ENCODE measurements at regions not wholly inside any gene's neighbourhood (a gene's known extent, or its start where the extent isn't known, plus 50 kb on each side); places are given as distances from the start of the nearest gene placed in this dataset.
"Not testable (repeated sequence)": the region's sequence is repeated elsewhere in the genome, so short reads cannot be mapped to it uniquely, and the experiment has no call there.

DNA sequence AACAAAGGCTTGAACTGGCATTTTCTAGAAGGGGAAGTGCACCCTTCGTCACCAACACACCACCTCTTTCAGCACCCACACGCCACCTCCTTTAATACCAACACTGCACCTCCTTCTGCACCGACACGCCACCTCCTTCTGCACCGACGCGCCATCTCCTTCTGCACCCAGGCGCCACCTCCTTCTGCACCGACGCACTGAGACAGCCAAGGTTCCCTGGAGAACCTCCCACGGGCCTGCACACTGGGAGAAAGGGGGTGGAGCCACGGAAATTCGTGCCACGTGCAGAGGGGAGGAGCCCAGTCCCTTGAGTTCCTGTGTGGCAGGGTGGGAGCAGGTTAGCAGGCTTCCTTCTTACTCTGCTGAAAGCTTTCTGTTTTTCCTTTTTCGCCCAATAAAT is 327.9 kb upstream of the C1orf174 start:
- no peak for DNase-seq

DNA sequence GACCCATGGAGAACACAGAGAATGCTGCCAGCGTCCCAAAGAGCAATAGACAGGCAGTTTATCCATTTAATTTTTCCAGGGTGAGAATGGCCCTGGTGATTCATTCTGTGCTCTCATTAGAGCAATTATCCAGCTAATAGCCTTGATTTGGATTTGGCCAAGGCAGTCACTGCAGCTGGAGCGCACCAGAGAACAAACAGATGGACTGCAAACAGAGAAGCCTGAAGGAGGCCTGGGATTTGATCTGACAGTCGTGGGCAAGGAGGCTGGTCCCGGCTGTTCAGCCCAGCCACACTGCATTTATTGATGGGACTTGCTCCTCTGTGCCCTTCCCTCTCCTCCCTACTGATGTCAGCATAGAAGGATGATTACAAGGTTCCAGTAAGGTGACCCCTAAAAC is 353.9 kb upstream of the C1orf174 start:
- DNase-seq: no peak

- no peak for DNase-seq
Measured at GRCh38 chr1:4256351-4256750, 356.3 kb upstream of the C1orf174 start.

- DNase-seq: not testable (repeated sequence)
Measured at GRCh38 chr1:4258146-4258777, 358.2 kb upstream of the C1orf174 start.

- DNase-seq: no peak
Measured at GRCh38 chr1:4261327-4261726, 361.3 kb upstream of the C1orf174 start.

- no peak for DNase-seq
Measured at GRCh38 chr1:4262665-4263064, 362.6 kb upstream of the C1orf174 start.

- no peak for DNase-seq
Measured at GRCh38 chr1:4263699-4264098, 363.6 kb upstream of the C1orf174 start.

DNA sequence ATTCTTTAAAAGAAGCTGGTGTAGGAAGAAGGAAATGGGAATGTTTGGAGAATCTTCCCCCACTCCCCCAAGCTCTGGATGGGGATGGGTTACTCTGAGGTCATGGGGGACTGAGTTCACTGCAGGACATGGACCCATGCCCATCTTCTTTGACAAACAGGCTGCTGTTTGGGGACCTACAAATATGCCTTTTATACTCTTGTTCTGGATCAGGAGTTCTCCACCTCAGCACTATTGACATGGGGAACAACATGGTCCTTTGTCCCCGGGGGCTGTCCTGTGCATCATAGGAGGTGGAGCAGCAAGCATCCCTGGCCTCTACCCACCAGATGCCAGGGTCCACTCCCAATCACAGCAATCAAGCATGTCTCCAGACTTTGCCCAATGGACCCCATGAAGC is 365.8 kb upstream of the C1orf174 start:
- no peak for DNase-seq

GRCh38 chr1:4267381-4268261 is 367.5 kb upstream of the C1orf174 start:
- no peak for DNase-seq

GRCh38 chr1:4268262-4268888 is 368.3 kb upstream of the C1orf174 start:
- DNase-seq: no peak

GRCh38 chr1:4268889-4269284 is 368.8 kb upstream of the C1orf174 start:
- DNase-seq: no peak

- no peak for DNase-seq
Measured at GRCh38 chr1:4269330-4269729, 369.3 kb upstream of the C1orf174 start.

- DNase-seq: no peak
Measured at GRCh38 chr1:4269952-4270570, 370.0 kb upstream of the C1orf174 start.

DNA sequence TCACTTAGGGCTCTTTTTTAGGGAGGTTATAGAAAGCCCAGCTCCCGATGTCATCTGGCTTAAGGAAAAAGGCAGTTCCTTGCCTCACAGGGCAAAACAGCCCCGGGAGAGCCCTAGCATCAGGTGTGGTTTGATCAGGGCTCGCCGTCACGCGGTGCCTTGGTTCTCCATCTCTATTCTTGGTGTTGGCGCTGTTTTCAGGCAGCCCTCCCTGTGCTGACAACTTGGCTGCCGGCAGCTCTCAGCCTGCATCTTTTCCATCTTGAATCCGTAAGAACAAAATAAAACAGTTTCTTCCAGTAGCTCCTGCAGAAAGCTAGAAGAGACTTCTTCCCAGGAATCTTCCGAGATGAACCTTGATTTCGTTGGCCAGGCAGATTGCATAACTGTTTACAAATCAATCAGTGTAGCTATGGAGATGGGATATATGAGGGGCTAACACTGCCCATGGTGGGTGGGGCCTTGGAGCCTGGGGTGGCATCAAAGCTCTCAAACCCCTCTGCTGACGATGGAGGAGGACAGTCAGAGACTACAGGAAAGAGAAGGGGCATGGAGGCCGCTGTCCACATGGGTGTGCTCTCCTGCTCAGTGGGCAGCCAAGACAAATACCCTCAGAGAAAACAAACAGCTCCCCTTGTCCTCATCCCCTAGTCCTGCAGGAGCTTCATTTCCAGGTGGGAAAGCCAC is 370.7 kb upstream of the C1orf174 start:
- DNase-seq: no peak

DNA sequence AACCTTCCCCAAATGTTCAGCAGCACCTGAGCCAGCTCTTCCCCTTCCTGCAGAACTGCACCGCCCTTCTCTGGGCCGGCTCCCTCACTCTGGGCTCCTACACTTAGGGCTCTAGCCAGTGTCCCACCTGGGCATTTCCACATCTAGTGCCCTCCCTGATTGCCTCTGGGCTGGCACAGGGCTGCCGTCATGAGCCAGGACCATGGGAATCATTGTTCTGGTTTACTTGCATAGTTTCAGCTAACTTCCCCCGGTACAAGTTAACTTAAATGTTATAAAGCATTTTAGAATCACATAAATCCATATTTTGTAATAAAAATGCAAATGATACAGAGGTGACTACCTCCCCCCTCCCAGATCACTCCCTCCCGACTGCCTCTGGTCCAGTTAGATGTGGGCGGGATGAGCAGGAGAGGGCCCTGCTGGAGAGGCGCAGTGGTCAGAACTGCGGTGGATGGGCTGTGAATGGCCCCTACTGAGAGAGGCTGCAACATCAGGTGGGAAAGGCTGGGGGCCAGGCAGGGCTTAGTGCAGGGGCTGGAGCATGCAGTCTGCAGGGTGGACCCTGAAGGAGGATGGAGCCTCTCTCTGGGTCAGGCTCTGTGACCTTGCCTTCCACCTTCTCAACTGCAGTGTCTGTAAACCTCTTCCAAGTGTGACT is 371.4 kb upstream of the C1orf174 start:
- no peak for DNase-seq

GRCh38 chr1:4272568-4272967 is 372.5 kb upstream of the C1orf174 start:
- DNase-seq: no peak

DNA sequence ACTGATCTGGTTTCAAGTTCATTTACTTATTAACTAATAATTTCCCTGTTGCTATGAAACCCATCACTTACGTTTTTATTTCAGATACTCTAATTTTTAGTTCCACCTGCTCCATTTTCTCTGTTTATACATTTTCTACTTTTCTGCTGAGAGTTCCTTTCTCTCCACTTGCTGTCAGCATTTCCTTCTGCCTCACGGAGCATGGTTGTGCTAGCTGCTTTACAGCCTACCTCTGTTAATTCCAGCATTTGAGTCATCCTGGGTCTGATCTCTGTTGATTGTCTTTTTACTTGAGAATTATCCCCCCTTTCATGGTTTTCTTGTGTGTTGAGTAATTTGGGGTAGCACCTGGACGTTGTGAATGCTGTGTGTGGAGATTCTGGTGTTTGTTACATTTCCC is 373.2 kb upstream of the C1orf174 start:
- DNase-seq: no peak

- DNase-seq: no peak
Measured at GRCh38 chr1:4273747-4274146, 373.7 kb upstream of the C1orf174 start.

DNA sequence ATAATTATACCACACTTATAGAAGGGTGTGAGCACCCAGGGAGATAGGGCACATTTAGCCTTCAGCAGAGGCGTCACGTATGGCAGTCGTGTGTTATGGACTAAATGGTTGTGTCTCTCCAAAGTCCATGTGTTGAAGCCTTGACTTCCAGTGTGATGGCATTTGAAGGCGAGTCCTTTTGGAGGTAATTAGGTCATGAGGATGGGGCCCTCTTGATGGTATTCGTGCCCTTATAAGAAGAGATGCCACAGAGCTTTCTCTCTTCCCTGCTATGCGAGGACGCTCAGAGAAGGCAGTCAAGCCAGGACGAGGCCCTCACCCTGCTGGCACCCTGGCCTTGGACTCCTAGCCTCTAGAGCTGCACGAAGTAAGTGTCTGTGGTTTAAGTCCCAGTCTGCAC is 375.0 kb upstream of the C1orf174 start:
- DNase-seq: no peak

DNA sequence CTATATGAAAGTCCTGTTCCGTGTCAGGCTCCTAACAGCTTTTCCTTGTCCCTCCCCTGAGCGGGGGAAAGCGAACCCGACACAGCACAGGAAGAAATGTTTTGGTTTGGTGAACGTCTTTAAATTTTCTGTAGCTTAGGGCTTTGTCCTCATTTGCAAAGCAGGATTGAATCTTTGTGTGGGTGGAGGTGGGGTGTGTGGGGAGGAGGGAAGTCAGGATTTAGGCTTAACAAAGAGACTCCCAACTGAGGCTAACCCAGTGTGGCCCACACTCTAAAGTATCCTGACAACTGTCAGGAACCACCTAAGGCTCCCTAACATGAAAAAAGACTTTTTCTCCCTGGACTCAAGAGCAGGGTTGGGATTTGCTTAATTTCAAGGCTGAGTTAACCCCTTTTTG is 376.2 kb upstream of the C1orf174 start:
- no peak for DNase-seq

DNA sequence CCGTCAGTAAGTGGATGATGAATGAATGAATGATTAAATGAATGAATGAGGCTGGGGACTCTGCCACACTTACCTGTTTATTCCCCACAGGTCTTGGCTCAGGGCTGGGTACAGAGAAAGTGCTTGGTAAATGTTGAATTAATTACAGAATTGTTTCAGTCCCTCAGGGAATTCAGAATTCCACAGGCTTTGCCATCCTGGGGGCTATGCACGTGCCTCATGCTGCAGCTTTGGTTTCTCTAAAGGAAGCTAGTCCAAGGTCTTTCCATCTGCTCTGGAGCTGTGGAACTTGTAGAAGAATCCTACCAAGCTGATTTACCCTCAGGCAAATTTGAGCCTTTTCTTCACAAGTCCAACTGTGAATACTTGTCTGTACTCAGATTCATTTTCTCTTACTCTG is 376.8 kb upstream of the AJAP1 start:
- no peak for DNase-seq

DNA sequence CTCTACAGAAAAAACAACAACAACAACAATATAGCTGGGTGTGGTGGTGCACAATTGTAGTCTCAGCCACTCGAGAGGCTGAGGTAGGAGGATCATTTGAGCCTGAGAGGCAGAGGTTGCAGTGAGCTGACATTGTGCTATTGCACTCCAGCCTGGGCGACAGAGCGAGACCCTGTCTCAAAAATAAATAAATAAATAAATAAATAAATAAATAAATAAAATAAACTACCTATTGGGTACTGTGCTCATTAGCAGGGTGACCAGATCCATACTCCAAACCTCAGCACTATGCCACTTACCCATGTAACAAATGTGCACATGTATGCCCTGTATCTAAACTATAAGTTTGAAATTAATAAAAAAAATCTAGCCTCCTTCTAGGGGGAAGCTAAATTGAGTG is 369.4 kb upstream of the AJAP1 start:
- DNase-seq: no peak
